GM18511 (cell line): ENCODE measurements at regions not wholly inside any gene's neighbourhood (a gene's known extent, or its start where the extent isn't known, plus 50 kb on each side); places are given as distances from the start of the nearest gene placed in this dataset.

ENCODE experiments used
- ATAC-seq: cut with Tn5 transposase; IDR thresholded peaks from one replicate; pipeline ENCODE4 v1.9.1; 2021; ENCODE audit warnings: mild to moderate bottlenecking, moderate library complexity; ENCODE audit not compliant: unreplicated experiment

DNA sequence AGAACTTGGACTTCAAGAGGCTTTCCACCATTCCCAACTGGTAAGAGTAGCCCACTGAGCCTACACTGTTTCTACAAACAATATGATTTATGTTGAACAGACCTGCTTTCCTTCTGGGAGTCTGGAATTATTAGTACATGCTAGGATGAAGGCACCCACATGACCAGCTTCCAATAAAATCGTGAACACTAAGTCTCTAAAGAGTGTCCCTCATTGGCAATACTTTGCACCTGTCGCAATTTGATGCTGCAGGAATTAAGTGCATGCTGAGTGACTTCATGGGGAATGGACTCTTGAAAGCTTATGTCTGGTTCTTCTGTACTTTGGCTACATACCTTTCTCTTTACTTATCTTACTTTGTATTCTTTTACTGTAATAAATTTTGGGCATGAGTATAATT is 305.2 kb upstream of the GHITM start:
- no peak for ATAC-seq

DNA sequence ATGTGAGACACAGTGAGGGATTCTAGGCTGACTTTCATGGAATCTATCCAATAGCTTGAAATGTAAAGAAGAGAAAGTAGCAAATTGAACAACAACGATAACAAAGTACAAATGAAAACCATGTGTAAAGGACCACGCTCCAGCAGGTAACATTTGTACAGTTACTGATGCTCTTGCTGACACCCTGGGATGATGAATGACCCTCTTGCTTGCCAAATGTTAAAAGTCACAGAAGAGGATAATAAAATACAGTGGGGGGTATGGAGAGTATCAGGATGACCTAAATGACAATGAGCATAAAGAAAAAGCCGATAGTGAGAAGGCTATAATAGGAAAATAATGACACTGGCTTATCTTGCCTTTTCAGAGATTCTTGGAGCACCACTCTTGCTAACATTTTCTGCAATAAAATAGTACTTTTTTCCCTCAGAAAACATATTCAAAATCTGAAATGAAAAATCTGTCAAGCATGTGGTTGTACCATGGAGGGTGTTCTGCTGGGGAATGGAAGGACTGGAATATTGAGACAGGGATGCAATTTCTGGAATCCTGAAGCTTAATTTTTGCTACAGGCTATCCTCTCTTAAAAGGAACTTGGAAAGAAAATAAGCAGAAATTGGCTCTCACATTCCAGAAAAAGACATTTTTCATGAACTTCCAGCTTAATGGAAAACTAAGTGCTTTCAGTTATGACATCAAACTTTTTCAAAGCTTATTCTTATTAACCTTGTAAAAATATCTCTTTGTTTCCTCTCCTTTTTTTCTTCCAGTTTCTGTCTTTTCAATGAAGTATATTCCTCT is 303.2 kb upstream of the GHITM start:
- no peak for ATAC-seq

DNA sequence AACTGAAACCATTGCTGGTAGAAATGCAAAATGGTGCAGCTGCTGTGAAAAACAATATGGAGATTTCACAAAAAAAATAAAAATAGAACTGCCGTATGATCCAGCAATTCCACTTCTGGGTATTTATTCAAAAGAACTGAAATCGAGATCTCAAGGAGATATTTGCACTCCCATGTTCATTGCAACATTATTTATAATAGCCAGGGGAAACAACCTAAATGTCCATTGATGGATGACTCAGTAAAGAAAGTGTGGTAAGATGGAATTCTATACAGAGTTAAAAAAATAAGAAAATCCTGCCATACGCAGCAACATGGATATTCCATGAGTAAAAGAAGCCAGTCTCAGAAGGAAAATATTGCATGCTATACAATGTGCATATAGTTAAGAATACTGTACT is 290.6 kb upstream of the GHITM start:
- ATAC-seq: no peak

DNA sequence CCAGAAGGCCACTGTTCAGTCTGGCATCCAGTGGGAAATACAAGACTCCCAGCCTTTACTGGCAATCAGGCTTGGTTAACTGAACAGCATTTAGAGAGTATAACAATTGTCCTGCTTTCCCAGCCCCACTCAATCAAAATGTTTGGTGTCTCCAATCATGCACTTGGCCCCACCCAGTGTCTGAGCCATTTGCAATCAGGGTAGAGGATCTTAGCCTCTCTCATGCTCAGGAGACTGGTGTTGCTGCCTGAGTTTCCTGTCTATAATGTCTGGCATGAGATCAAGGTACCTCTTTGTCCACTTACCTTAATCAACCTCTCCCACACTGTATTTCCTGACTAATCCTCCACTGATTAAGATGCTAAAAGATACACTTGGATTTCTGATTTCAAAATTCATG is 290.2 kb upstream of the GHITM start:
- ATAC-seq: no peak

DNA sequence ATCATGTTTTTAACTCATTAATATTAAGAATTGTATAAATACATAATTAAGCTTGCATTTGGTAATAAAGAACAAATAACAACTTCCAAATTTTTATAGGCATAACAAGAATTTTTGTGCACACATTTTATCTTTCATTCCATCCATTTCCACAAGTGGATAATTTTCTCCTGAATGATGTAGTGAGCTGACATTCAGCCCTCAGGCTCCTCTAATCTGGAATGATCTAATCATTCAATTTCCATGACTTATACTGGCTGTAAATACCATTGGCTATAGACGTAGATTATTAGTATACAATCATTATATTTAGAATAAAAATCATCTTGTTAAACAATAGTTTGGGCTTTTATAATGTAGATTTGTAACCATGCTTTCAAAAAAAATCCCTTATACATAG is 287.2 kb upstream of the GHITM start:
- ATAC-seq: no peak

DNA sequence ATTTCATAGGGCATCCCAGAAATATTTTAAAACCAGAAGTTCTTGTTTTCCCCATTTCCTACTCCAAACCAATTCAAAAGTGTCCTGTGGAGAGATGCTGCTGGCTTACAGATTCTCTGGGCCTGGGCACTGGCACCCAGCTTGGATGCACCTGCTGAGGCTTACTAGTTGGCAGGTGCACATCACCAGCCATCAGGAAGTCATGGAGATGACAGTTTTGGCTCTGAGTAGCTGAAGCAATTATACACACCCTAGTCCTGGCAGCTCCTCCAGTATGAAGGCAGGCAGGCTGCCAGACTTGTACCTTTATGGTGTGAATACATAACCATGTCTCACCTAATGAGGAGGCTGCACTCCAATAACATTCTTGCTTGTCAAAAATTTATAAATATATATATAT is 276.6 kb upstream of the GHITM start:
- ATAC-seq: no peak

DNA sequence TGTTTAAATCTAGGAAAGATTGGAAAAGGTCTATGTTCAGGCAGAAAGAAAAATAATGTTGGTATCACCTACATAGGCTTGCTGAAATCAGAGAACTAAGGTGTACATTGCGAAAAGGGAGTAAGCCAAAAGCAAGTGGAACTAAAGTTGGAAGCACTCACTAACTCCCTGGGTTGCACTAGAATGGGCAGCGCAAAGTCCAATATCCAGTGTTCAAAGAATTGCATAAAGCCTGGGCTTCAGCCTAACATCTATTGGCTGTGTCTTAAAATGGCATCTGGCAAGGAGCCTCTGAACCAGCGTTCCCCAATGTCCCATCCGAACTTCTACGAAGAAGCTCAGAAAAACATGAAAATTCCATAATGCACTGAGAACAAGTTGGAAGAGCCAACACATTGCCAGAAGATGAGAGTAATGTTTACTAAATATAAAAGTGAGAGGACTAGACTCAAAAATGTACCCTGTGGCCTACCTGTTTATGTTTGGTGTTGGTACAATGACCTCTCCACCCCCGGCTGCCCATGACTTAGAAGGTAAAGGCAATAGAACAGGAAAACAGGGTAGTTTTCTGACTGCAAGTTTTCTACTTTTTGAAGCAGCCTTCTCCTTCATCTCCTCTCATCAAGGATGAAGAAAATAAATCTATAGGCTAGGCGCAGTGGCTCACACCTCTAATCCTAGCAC is 275.9 kb upstream of the GHITM start:
- no peak for ATAC-seq

DNA sequence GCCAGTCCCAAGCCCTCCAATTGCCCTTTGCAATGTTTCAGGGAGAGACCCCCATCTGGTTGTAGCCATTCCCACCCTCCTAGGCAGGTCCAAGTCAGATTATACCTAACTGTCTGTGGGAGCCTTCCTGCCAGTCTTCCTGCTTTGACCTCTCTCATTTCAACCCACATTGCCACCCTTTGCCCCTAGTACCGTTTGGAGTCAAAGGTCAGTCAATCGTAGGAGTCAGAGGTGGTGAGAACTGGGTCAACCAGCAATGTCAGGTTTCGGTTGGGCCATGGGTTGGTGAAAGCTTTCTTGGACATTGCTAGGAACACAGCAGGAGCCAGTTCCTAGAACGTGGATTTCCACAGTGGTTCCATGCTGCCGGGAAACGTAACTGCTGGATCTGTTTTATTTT is 269.4 kb upstream of the GHITM start:
- no peak for ATAC-seq

DNA sequence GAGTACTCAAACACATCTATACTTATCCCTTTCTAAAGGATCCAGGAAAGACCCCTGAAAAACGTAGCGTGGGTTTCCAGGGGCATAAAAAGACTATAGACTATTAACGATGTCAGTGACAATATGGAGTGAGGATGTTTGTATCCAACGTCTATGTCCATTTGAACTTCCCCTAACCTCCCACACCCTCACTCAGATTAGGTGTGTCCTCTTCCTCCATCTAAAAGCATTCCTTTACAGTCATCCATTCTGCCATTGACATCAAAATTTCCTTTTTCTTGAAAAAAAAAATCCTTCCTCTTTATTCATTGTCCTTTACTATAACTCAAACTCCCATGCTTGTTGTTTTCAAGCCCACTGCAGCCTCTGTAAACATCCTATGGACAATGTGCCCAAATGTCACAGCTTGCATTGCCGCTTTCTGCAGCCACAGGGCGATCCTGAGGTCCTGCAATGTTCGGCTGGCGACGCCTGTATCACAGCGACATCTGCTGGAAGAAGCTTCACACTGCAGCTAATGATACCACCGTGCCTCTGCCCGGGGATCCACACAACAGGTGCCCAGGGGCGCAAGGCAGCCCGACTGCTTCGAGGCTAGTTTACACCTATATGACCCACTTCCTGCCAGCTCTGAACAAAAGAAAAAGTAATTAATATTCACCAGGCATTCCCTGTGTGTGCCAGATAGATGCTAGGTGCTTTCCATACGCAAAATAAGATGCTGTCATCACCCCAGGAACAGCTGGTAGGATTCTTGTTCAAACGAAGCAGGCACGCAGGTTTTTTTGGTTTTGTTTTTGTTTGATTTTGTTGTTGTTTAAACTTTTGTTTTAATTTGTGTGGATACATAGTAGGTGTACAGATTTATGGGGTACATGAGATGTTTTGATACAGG is 267.9 kb upstream of the GHITM start:
- ATAC-seq: peak; percentile 99

DNA sequence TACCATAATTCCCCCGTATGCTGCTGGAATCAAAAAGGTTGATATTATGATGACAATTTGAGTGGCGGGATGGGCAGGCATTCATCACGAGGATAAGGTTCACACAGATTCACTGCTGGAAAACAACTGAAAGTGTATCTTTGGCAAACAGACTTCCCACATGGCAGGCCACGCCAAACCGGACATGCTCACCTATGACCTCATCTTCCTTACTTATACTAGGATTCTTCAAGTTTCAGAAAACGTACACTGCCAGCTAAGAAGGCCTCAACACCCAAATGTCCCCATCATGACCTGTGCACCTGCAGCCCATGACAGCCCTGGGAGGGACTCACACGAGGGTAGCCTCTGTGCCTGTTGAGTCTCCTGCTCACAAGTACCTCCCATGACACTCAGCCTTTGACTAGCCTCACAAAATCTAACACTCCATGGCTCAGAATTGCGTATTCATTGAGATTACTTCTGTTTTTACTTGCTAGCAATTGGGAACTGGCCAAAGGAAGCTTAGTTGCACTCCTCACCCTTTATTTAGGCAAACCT is 259.0 kb upstream of the GHITM start:
- no peak for ATAC-seq

DNA sequence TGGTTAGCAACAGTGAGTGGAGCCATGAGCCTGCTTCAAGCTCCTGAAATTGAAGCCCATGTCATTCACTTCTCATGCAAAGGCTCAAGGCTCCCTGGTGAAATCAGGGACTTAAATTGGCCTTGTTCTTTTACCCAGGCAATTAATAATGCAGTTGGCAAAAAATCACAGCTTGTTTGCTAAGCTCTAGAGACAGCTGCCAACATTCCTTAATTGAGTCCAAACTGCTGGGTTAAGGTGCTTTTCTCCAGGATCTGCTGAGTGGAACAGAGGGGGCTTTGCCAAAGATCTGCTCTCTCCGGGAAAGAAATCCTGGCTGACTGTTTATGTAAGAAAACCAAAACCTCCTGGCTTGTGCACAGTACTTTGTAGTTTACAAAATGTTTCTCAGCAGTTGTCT is 257.6 kb upstream of the GHITM start:
- ATAC-seq: no peak

DNA sequence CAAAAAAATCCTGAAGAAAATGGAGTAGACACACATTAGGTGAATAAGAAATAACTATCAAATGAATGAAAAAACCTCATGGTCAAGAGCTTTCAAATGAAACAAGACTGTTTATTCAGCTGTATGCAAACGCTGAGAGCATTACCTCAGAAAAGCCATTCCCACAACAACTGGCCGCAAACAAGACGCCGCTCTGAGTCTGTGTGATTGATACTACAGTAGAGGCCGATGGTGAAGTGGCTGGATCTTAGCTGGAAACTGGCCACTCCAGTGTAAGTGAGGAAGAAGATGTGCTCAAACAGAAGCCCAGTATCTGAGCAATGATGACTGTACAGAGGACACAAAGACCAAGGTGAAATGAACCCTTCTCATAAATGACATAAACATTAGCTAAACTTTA is 252.4 kb upstream of the GHITM start:
- ATAC-seq: no peak

DNA sequence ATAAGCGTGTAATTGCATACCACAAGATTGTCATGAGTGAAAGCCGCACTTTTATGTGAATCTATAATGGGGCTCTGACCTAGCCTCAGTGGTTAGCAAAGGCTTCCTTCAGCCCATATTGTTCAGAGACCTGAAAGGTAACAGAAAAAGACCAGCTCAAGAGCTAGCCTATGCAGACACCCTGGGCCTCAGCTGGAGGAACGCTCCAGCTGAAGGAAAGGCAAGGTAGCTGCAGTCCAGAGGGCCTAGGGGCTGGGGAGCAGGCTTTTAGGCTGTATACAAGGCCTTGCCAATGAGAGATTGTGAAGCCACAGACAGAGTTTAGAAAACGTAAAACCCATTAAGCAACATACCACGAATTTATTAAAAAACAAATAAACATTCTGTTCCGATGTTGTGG is 246.6 kb upstream of the GHITM start:
- ATAC-seq: no peak

DNA sequence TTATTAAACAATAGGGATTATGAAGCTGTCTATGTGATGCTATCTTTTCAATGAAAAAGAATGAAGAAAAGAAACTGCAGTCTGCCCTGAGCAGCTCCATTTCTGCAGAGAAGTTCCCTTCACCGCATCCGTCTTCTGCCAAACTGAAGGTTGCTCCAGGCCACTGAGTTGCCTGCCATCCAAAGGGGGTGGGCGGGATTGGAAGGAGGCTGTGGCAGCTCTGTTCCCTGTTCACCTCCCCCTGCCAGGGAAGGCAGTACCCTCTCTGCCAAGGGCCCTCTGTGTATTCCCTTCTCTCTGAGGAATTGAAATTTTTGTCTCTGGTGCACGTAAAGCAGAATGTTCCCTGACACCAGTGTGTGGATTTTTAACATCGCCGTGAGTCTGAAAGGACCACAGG is 243.1 kb upstream of the GHITM start:
- ATAC-seq: no peak

DNA sequence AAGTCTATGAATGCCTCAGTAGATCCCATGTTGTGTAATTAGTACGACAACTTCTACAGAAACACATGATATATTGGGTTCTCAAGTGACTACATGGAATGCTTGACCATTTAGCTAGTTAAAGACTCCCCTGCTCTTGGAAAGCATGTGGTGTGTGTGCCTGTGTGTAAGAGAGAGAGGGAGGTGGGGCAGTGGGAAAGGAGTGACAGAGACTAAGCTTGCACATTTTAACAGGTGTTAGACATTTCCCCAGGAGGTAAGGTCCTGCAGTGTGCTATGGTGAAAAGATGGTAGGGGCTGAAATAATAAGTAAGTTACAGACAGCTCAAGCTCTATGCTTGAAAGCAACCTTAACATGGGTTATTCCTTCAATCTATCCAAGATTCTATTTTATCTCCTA is 241.7 kb upstream of the GHITM start:
- ATAC-seq: no peak

DNA sequence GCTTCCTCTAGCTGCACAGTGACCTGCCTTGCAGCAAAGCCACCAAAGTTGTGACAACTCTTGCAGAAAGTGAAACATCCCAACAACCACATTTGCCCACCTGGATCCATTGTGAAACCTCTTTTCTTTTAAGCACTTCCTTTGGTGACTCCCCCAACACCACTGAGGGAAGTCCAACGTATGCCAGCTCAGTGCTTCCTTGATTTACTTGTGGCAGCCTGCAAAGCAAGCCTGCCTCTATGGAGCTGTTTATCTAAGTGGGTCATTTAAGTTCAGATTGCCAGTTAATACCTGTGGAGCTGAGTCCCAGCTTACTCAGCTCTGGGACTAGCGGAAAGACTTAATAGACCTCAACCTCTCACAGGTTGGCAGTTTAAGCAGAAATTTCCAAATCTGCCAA is 230.8 kb upstream of the GHITM start:
- no peak for ATAC-seq

DNA sequence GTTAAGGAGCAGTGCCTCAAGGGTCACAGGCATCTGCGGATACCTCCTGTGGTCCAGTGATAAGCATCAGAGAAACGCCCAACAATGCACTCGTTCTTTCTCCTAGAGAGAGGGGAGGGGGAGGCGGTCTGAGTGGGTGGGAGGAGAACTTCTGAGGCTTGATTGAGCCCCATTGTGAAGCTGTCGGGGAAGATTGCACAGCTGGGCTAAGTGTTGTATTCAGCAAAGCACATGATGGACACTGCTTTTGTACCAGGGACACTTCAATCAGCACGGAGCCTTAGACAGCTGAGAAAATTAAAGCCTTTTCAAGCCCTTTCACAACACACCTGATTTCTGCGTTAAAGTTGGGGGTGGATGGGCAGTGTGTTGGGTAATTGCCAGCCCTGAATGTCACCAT is 230.3 kb upstream of the GHITM start:
- no peak for ATAC-seq

DNA sequence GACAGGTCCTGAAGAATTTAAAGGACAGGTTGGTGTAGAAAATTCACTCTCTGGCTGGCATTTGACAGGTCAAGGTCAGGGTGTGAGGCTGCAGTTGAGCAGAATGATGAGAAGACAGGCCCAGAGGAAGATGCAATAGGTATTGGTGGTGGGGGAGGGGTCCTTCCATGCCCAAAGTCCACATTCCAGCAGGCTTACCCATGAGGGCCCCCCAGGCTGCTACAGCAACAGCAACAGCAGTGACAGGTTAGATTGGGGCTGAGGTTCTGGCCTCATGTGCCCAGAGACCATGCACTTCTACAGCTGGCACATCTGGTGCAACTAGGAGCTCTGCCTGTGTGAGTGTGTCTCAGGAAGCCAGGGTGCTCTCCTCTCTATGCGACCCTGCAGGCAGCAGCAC is 223.5 kb upstream of the GHITM start:
- no peak for ATAC-seq

DNA sequence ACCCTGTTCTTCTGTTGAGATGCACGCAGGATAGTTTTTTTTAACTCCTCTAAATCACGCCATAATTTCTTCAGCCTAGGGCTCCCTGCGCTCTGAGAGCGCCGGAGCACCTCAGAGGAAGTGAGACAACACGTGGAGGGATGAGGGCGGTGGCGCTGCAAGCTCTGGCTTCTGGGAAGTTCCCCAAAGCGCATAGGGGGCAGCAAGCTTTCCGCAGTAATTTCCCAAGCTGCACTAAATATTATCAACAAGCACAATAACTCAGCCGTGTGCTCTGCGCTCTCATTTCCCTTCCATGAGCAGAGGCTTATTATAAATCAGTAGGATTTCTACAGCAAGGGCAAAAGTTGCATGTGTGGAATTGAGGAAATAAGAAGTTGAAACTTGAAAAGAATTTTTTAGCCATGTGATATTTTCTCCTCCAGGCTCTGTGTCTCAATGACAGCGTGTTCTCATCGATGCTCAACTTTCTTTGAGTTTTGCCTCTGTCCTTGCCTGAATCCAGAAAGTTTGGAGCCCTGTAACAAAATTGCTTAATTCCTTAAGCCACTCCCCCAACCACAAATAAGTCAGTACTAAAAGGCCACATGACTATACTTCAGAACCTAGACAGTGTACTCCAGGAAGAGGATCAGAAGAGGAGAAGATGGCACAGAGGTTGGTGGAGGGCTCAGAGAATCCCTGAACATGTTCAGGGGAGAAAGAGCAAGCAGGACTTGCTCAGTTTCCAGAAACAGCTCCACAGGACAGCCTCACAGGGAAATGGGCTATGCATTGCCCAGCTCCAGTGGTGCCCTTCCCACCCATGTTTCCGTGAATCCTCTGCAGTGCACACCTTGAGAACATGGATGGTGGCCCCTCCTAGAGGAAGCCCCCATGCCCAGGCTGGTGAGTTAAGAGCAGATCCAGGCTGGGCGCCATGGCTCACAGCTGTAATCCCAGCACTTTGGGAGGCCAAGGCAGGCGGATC is 221.5 kb upstream of the GHITM start:
- ATAC-seq: peak; percentile 91

DNA sequence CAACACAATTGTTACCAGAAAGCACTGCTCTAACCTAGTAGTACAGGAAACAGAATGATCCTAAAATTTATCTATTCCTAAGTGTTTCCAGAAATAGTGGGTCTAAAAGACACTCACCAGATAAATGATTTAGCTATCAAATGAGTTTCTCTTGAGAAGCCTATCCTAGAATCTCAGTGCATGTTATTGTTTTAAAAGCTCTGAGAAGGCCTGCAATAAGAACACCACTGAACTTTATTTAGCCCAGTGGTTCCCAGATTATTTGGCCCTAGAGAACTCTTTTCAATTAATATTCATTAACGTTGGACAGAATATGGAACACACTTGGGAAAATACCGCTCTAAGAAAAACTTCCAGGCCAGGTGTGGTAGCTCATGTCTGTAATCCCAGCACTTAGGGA is 220.1 kb upstream of the GHITM start:
- no peak for ATAC-seq
